Retinal pigment epithelial cell (primary cell): ENCODE measurements at regions not wholly inside any gene's neighbourhood (a gene's known extent, or its start where the extent isn't known, plus 50 kb on each side); places are given as distances from the start of the nearest gene placed in this dataset.

Experiments used
- DNase-seq: peaks from one replicate; pipeline ENCODE4 v3.0.0-alpha.2; 2010; ENCODE audit warnings: low read depth
- H3K4me3 ChIP-seq: 2 replicates; pipeline ENCODE4 v1.5.1; 2011; ENCODE audit warnings: mild to moderate bottlenecking, low read length, control low read depth, moderate library complexity
- TF ChIP-seq, protein P1 (sequence below): conservative IDR thresholded peaks from 2 replicates; pipeline ENCODE4 v1.5.1; 2011; ENCODE audit warnings: low read depth, low read length, control low read depth, inconsistent platforms

- H3K4me3 ChIP-seq: no peak overlapping the region
- TF ChIP-seq, protein P1, sequence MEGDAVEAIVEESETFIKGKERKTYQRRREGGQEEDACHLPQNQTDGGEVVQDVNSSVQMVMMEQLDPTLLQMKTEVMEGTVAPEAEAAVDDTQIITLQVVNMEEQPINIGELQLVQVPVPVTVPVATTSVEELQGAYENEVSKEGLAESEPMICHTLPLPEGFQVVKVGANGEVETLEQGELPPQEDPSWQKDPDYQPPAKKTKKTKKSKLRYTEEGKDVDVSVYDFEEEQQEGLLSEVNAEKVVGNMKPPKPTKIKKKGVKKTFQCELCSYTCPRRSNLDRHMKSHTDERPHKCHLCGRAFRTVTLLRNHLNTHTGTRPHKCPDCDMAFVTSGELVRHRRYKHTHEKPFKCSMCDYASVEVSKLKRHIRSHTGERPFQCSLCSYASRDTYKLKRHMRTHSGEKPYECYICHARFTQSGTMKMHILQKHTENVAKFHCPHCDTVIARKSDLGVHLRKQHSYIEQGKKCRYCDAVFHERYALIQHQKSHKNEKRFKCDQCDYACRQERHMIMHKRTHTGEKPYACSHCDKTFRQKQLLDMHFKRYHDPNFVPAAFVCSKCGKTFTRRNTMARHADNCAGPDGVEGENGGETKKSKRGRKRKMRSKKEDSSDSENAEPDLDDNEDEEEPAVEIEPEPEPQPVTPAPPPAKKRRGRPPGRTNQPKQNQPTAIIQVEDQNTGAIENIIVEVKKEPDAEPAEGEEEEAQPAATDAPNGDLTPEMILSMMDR: no peak
- no peak for DNase-seq
These were observed 61.8 kb upstream of the SDK1 start for GRCh38 chr7:3239291-3239691.

DNA sequence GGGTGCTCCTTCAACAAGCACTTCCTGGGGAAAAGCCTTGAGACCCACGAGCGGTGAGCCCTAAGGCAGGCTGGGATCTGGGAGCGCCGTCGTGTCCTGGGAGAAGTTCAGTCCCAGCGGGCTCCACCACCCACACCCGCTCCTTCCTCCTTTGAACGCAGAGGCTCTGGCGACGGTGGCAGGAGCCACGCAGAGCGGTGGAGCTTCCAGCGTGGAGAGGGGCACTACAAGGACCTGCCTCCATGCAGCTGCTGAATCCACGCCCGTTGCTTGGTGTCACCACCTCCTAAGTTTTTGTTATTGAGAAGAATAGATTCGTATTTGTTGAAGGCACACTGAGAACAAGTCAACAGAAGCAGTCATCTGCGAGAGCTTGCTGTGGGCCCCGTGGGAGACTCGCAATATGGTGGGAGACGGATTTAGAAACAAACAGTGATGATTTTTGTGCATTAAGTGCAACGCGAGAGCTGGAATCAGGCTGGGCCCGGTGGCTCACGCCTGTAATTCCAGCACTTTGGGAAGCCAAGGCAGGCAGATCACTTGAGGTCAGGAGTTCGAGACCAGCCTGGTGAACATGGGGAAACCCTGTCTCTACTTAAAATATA is 60.1 kb upstream of the SDK1 start:
- H3K4me3 ChIP-seq: no peak overlapping the region
- no peak for DNase-seq
- TF ChIP-seq, protein P1: no peak

- DNase-seq: no peak
- TF ChIP-seq, protein P1: no peak
- H3K4me3 ChIP-seq: no peak overlapping the region
These were observed 59.3 kb upstream of the SDK1 start for GRCh38 chr7:3241686-3242258.

DNA sequence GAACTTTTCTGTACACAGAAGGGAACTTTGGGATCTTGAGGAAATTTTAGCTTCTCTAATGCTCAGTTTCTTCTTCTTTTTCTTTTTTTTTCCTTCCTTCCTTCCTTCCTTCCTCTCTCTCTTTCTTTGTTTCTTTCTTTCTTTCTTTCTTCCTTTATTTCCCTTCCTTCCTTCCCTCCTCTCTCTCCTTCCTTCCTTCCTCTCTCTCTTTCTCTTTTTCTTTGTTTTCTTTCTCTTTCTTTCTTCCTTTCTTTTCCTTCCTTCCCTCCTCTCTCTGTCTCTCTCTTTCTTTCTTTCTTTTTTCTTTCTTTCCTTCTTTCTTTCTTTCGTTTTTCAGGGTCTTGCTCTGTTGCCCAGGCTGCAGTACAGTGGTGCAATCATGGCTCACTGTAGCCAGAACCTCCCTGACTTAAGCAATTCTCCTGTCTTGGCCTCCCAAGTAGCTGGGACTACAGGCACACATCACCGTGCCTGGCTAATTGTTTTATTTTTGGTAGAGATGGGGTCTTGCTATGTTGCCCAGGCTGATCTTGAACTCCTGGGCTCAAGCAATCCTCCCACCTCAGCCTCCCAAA is 58.6 kb upstream of the SDK1 start:
- H3K4me3 ChIP-seq: no peak overlapping the region
- TF ChIP-seq, protein P1: no peak
- DNase-seq: no peak

GRCh38 chr7:3243256-3243655 is 57.8 kb upstream of the SDK1 start:
- TF ChIP-seq, protein P1: no peak
- no peak for DNase-seq
- no peak overlapping the region for H3K4me3 ChIP-seq

- no peak overlapping the region for H3K4me3 ChIP-seq
- DNase-seq: no peak
- TF ChIP-seq, protein P1: no peak
These were observed 57.4 kb upstream of the SDK1 start for GRCh38 chr7:3243680-3244079.

DNA sequence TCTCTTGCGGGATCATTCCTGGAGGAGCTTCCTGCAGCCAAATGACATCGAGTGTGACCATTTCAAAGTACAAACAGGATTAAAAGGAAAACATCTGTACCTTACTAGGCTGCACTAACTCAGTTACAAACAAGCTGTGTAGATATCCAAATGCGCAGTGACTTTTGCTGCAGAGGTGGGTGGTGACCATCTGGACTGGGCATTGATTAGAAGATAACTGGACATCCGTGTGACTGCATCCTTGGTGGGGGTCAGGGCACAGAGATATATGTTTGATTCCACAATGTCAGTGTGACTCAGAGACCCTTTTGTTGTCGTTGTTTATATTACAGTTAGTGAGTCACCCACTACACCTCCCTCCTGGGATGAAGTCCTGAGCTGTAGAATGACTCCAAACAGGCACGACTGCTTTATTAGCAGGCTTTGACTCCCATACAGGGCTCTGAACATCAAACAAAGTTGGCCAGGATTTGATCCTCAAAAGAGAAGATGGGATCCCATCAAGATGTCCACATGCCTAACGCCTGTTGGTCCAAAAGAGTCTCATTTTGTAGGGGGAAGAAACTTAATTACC is 56.7 kb upstream of the SDK1 start:
- DNase-seq: no peak
- TF ChIP-seq, protein P1: no peak
- H3K4me3 ChIP-seq: no peak overlapping the region
